ENCODE measurements at regions not wholly inside any gene's neighbourhood (a gene's known extent, or its start where the extent isn't known, plus 50 kb on each side); places are given as distances from the start of the nearest gene placed in this dataset.

DNA sequence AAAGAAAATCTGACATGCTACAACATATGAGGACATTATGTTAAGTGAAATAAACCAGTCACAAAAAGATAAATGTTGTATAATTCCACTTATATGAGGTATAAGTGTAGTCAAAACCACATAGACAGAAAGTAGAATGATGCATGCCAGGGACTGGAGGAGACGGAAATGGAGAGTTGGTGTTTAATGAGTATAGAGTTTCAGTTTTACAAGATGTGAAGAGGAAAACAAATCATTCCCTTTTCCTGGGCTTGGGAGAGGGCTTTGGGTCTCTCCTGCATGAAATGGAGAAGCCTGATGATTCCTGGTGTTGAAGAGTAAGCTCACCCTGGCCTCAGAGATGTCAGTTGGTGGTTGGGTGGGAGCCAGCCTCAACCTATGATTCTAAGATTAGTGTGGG, 158.4 kb upstream of the PLXNC1 start:
- TF ChIP-seq CTCF (IDR thresholded peaks at IDR 0.05) = no peak
- no peak for TF ChIP-seq ZFX (IDR thresholded peaks at IDR 0.05; ENCODE audit: borderline replicate concordance)
